Left colon (tissue), 2 donors: ENCODE measurements at regions not wholly inside any gene's neighbourhood (a gene's known extent, or its start where the extent isn't known, plus 50 kb on each side); places are given as distances from the start of the nearest gene placed in this dataset.

Experiments used
- ATAC-seq: fragments of 200-7000 bp; cut with Tn5 transposase; one replicate; pipeline ENCODE4 v1.9.1; 2020; ENCODE audit warnings: mild to moderate bottlenecking, moderate library complexity
- DNase-seq, 2 donors: peaks; one replicate each; pipeline ENCODE4 v3.0.0-alpha.2; 2020
- intact Hi-C, 2 donors: fragments of 100-400 bp; cut with DNase I in 1 of 2; cut with micrococcal nuclease in 1 of 2; formaldehyde crosslinking; loops; one replicate each; pipeline versions ENCODE4 v1.11.2 to v1.14.0; 2022; cut with DNase I, micrococcal nuclease
- donor health status: DM: no; HTN: no; CAD: no.
- donor health status: DM: yes; HTN: yes; CAD: no.

DNA sequence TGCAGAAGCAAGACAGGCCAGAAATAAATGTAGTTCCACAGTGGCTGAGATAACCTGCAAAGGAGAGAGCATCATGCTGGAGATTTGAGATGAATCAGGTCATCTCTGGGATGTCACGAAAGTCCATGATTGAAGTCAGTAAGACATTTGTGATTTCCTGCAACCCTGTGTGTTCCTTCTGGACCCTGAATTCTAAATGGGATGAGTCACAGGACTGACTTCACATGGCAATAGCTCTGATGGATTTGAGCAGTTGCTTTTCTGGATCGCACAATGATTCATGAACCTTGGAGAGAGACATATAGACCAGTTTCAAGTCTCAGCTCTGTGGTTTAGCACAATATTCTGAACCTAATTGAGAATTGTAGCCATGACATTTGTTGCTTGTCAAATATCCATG, 102.9 kb downstream of the TSN start:
- no peak for DNase-seq
- no peak for ATAC-seq
- intact Hi-C loops = no loop called here

DNA sequence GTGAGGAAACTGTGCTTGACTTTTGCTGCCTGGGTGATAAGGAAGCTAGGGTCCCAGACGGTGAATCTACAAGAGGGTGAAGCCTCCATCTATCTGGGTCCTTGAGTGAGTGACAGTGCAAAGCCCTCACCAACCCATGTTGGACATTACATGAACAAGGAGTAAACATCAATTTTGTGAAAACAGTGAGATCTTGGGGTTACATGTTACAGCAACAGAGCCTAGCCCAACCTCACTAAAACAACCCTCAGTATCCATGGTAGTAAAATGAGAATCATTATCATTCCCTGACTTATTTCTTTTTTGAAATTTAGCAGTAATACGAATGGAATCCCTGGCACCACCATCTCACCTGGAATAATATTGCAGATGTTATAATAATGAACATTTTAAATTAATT, 103.4 kb downstream of the TSN start:
- DNase-seq = no peak
- no peak for ATAC-seq
- intact Hi-C loops = no loop called here

DNA sequence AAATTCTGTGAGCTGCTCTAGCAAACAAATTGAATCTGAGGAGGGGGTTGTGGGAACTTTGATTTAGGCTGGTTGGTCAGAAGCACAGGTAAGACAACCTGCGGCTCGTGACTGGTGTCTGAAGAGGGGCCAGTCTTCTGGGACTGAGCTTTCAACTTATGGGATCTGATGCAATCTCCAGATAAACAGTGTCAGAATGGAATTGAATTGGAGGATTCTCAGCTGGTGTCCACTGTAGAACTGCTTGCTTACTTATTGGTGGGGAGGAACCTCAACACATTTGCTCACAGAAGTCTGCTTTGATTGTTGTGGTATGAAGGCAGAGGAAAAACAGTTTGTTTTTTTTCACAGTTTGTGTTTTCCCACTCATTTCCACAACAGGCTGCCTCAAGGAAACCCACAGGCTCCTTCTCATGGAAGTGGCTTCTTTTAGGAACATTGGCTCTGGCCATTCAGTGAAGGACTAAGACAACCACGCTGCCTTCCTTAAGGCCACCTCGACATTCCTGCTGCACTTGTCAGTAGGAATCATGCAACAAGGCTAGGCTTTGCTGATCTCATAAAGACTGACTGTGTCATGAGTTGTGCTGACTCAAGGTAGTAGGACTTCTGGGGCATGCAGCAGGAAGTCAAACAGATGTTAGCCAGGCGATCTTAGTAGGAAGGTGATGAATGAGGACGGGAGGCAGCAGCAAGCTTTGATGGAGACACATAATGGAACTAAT, 104.7 kb downstream of the TSN start:
- DNase-seq (no peak), ATAC-seq (no peak)
- intact Hi-C loops = no loop called here

DNA sequence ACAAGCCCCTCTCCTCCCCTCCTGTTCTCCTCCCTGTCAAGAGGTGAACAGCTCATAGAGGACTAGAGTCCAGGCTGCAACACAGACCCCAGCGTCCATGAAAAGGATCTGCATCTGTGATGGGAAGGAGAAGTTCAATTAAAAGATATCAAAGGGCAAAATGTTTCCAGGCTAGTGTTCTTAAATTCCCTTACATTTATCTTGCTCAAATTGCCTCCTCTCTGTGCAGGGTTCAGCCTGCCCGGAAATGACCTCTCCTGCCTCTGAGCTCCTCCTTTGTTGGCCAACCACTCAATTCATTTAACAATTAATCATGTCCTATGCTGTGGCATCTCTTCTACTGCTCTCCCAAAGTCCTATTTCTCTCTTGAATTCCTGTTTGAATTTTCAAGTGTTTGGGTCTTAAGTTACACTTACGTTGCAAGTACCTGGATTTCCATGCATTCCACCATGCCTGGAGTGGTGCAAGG, 105.3 kb downstream of the TSN start:
- ATAC-seq (no peak), DNase-seq (no peak)
- intact Hi-C loops = no loop called here

DNA sequence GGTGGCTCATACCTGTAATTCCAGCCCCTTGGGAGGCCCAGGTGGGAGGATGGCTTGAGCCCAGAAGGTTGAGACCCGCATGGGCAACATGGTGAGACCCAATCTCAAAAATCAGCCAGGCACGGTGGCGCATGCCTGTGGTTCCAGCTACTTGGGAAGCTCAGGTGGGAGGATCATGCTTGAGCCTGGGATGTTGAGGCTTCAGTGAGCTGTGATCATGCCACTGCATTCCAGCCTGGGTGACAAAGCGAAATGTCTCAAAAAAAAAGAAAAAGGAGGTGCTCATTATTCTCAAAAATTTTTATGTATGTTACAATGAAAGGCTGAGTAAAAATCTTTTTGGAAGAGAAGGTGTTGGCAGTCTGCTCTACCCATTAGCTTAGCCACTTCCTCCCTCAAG, 106.8 kb downstream of the TSN start:
- intact Hi-C loops = no loop called here
- ATAC-seq (no peak), DNase-seq (no peak)

DNA sequence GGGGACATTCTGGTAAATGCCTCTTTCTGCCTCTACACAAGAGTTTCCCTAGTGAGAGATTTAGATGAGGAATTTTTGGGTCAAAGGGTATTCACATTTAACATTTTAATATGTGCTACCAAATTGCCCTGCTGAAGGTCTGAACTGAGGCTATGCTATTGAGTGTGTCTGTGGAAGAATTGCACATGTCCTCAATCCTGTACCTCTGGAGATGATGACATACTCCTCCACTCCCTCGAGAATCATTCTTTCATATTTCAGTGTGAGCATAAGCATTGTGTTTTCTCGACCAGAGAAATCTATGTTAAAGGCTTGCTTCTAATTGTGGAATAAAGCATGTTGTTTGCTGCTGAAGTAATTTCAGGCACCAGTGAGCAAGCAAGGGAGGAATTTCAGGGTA, 110.5 kb downstream of the TSN start:
- intact Hi-C loops = no loop called here
- no peak for ATAC-seq
- no peak for DNase-seq

DNA sequence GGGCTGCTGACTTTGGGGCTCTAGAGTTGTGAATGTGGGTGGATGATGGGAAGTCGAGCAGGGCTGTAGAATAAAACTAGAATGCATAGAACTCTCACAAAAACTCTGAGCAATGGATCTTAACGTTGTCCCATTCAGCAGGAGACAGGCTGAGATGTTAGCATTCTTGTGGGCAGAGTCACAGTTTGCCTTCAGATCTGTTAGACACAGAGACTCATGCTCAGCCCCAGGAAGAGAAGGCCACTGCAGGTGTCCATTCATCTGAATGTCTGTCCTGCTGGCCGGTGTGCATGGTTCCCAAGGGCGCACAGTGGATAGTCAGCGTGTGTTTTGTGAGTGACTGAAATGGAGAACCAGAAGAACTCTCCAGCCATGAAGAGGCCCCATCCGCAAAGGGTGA, 111.3 kb downstream of the TSN start:
- ATAC-seq = no peak
- DNase-seq = no peak
- intact Hi-C loops = no loop called here

DNA sequence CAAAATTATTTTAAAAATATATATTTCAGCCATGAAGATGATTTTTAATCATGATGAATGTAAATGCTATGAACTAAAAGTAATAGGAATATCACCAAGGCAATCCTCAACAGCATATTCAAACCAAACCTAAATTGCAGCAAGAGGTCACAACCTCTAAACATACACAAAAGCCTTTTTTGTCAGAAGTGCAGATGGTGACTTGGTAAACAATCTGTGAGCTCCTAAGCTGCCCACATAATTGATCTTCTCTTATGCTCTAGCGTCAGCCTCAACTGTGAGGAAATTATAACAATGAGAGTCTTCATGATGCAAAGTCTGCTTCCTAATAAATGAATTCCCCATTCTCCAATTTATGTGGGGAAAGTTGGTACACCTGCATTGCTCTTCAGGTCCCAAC, 113.2 kb downstream of the TSN start:
- DNase-seq (no peak), ATAC-seq (no peak)
- intact Hi-C loops = no loop called here

DNA sequence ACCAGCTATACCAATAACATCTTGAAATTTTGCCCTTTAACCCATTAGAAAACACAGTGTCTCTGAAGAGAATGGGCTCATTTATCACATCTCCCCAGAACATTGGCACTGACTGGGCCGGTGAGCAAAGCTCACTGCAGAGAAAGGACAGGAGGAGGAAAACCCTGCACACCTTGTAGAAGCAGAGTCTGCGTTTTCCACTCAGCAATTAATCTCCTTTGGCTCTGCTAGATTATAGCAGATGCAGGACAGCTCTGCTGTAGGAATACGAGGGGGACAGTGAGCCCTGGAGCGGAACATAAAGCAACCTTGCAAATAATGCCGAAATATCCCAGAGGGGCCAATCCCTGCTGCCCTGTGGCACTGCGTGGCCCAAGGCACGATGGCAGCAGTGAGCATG, 113.9 kb downstream of the TSN start:
- DNase-seq = no peak
- no peak for ATAC-seq
- intact Hi-C loops = no loop called here

DNA sequence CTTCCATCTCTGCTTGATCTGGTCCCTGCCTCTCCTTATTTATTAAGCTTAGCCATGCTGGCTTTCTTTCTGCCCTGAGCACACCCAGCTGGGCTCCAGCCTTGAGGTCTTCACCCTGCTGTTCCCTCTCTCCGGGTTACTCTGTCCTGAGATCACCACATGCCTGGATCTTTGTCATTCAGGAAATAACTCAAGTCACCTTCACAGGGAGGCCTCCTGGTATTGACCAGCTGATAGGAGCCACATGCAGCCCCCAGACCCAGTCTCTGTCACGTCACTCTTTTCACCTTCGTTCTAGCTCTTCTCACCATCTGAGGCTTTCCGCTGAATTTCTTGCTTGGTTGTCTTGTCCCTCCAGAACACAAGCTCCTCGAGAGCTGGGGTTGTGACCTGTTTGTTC, 114.4 kb downstream of the TSN start:
- ATAC-seq (no peak), DNase-seq (no peak)
- intact Hi-C loops = no loop called here

DNA sequence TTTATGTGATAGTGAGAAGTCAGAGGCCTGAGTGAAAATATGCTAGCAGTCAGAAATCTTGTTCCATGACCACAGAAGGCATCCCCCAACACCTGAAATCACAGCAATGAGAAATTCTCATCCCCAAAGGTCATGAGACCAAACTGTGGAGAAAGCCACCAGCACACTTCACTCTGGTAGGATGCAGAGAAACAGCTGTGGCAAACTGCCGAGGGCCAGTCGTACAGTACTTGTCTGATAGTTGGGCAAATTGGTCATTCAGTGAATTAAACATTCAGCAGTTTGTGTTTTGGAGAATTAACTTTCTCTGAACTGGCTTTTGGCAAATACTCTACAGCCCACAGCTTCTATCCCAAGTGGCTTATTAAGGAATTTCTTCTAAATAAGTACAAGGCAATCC, 117.2 kb downstream of the TSN start:
- DNase-seq (no peak), ATAC-seq (no peak)
- intact Hi-C loops = no loop called here

DNA sequence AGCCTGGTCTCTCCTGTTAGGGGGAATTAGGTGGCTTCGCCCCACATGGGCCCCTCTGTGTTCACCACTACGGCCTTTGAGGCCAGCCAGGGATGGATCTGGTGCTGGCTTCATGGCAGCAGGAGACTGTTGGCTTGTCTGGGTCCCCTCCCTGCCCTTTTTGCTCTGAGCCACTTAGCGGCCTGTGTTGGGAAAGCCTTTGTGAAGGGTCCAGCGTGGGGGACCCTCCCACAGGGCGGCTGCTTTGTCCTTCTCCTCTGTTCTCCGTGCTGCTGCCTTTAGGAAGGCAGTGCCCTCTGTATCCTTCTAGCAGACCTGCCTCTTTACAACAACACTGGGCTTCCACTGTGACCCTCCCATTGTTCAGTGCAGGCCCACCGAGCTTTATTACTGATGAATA, 118.4 kb downstream of the TSN start:
- DNase-seq = no peak
- intact Hi-C loops = no loop called here
- ATAC-seq = no peak

DNA sequence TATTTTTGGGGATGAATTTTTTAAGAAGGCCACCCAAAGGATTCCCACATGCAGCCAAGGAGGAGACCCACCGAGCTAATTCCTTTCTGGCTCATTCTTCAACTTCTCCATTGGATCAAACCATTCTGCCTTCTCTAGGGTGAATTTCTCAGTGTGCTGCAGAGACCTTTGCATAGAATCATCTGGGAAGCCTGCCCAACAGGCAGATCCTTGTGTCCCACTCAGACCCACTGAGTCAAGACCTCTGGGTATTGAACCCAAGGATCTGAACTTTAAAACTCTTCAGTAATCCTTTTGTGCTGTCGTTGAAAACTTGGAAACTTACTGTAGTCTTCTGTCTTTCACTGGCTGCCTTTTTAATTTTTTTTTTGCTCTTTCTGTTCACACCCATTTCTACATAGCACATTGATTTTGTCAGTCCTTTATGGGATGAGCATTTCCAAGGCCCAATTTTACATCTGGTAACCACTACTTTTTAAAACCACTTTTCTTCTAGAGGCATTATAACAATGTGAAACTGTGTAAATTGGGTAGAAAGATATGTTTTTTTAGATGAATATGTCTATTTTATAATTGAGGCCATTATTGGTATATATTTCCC, 120.2 kb downstream of the TSN start:
- intact Hi-C loops = no loop called here
- ATAC-seq (no peak), DNase-seq (no peak)

DNA sequence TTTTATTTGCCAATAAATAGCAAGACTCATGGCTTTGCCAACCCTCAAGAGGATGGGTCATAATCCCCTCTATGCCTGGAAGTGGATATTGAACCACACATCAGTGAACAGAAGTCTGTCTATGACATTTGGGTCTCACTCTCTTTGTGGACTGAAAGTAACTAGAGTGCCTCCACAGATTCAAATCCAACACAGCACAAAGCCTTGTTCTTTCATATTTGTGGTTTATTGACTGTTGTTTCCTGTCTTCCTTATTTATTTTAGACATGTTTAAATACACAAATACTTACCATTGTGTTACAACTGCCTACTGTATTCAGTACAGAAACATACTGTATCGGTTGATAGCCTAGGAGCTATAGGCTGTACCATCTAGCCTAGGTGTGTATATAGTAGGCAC, 121.9 kb downstream of the TSN start:
- intact Hi-C loops = no loop called here
- DNase-seq (no peak), ATAC-seq (peak; percentile 48)

DNA sequence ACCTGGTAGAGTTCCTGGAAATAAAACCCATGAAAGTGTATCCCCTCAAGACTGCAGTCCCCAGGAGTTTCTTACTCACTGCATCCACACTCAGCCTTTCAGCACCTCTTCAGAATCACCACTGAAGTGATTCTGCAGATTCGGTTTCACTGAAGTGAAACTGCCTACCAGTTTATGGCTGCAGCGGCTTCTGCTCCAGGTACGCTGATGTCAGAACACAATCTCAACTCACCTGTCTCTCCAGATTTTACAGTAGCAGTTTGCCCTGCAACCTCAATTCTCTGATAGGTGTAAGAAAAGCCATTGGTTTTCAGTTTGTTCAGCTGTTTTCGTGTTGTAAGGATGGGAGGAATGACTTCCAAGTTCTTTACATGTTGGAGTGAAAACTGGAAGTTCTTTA, 124.8 kb downstream of the TSN start:
- no peak for DNase-seq
- peak; percentile 52 for ATAC-seq
- intact Hi-C loops = no loop called here

DNA sequence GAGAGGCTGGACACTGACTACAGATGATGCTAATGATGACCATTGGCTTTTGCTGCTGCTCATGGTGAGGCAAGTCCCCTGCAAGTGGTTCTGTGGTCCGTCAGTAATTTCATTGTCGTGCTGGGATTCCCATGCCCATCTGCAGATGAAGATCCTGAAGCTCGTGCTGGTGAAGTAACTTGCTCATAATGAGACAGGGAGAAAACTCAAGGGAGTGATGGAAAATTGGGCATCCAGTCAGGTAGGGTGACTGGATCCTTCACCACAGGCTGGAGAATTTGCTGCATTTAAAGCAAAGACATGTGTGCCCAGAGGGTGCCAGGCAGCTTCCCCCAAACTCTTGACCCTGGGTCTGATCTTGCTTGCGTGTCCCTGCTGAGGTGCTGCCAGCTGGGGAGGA, 125.6 kb downstream of the TSN start:
- DNase-seq (no peak), ATAC-seq (no peak)
- intact Hi-C loops = no loop called here

DNA sequence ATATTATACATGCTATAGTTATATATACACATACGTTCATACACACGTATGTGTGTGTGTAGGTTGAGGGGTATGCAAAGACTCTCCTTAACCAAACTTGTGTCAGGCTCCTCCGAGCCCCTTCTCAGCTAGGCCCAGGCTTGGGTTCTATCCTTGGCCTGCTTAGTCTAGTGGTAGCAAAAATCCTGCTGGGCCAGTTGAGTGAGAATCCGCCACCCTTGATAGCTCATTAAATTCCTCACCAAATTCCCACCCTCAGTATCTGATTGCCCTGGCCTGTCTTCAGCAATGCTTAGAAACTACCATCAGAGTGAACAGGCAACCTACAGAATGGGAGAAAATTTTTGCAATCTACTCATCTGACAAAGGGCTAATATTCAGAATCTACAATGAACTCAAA, 126.5 kb downstream of the TSN start:
- intact Hi-C loops = no loop called here
- DNase-seq = no peak
- no peak for ATAC-seq

DNA sequence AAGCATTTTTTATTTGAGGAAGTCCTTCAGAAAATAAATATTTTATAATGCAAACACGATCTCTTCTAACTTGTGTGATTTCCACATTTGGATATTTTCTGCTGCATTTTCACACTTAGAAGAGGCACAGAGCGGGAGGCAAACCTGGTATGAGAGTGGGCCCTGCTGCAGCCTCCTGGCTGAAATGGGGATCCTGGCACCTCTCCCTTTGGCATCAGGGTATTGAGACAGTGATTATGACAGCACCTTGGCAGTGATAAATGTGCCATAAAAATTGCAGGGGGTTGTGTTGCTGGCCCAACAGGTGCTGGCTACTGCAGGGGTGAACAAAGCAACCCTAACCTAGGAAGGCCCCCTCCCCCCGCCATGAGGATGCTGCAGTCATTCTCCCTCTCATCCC, 128.6 kb downstream of the TSN start:
- intact Hi-C loops = no loop called here
- no peak for DNase-seq
- no peak for ATAC-seq

DNA sequence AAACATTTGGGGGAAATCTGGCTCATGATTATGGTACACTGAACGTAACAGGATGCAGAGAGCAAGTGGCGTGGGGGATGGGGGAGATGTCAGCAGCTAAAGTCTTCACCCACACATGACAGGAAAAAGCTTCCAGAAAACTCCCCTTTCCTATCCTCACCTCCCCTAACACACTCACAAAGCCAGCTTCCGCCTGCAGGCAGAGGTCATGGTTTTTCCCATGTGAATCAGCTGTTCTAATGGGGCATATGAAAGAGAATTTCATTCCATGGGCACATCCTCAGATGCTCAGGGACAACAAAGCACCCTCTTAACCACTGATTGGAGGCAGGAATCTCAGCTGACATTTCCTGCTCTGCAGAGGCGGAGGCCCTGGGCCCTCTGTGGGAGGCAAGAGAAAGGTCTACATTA, 129.1 kb downstream of the TSN start:
- intact Hi-C loops = no loop called here
- ATAC-seq (no peak), DNase-seq (no peak)

DNA sequence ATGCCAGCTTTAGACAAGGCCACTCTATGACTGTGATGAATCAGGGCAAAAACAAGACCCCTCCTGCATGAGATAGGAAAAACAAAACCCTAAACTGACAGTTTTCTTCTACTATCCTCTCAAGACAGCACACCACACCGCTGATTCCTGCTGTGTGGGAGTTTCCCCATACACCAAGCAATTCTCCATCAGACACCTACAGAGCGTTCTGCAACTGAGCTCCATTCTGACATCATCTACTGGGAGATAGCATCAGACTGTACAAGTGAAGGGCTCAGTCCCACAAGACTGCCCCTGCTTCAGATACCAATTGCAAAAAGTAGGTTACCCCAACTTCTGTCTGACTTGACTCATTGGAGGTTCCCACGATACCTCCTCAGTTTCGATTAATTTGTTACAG, 130.6 kb downstream of the TSN start:
- DNase-seq (no peak), ATAC-seq (no peak)
- intact Hi-C loops = no loop called here

DNA sequence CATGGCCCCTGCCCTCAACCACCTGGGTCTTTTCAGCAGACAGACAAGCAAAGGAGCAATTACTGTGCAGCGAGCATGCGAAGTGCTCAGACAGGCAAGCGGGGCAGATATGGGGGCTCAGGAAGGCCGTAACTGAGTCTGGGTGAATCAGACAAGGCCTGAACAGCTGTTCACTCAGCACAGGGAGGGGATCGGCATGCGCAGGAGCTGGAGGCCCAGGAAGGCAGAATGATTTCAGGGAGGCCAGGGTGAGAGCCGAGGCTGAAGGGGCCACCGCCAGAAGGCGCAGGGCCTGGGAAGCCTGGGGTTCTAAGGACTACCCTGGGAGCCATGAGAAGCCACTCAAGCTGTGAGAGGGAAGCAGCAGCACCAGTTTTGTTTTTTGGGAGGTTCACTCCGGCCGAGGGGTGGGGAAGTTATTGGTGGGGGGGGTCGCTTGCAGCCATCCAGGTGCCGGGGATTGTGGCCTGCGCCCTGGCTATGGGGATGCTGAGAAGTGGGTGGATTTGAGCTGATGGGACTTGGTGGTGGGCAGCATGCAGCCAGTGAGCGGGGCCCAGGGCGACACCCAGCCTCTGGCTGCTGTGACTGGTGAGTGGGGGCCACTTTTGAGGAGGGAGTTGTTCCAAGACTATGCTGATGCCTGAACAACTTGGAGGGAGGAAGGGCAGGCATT, 132.2 kb downstream of the TSN start:
- intact Hi-C loops = no loop called here
- DNase-seq = no peak
- ATAC-seq = no peak
